CD14-positive monocyte (primary cell): ENCODE measurements at regions not wholly inside any gene's neighbourhood (a gene's known extent, or its start where the extent isn't known, plus 50 kb on each side); places are given as distances from the start of the nearest gene placed in this dataset.

ENCODE experiments used
- DNase-seq, 3 donors: peaks; one replicate each; pipeline ENCODE4 v3.0.0-alpha.2; 2011 to 2022
- H2AFZ ChIP-seq: 2 replicates; pipeline ENCODE4 v1.6.0; 2012; ENCODE audit warnings: mild to moderate bottlenecking, low read depth, low read length, inconsistent platforms; ENCODE audit not compliant: insufficient read depth, poor library complexity, severe bottlenecking
- H3K27ac ChIP-seq, 2 donors: 1 replicate in 1 of 2; 2 replicates in 1 of 2; pipeline ENCODE4 v1.5.1; 2012 to 2013; ENCODE audit warnings: low read length in 2 of 2, control low read depth in 1 of 2, inconsistent platforms in 1 of 2, low read depth in 1 of 2, mild to moderate bottlenecking in 1 of 2
- H3K27me3 ChIP-seq, 2 donors: one replicate each; pipeline versions ENCODE4 v1.6.0 to v1.6.1; 2011 to 2013; ENCODE audit warnings: low read length in 2 of 2; ENCODE audit not compliant: control insufficient read depth in 2 of 2, insufficient read depth in 2 of 2
- H3K36me3 ChIP-seq, 2 donors: replicated peaks in 1 of 2; 1 replicate in 1 of 2; 2 replicates in 1 of 2; pipeline versions ENCODE4 v1.5.1 to v1.6.1; 2012 to 2013; ENCODE audit warnings: low read length in 2 of 2, control low read depth in 1 of 2, inconsistent platforms in 1 of 2, mild to moderate bottlenecking in 1 of 2; ENCODE audit not compliant: insufficient read depth in 2 of 2, control insufficient read depth in 1 of 2
- H3K4me1 ChIP-seq, 2 donors: 1 replicate in 1 of 2; 2 replicates in 1 of 2; pipeline versions ENCODE4 v1.5.1 to v1.6.1; 2012 to 2013; ENCODE audit warnings: low read length in 2 of 2, control low read depth in 1 of 2, inconsistent platforms in 1 of 2, mild to moderate bottlenecking in 1 of 2, moderate library complexity in 1 of 2; ENCODE audit not compliant: insufficient read depth in 2 of 2, control insufficient read depth in 1 of 2
- H3K4me2 ChIP-seq: replicated peaks from 2 replicates; pipeline ENCODE3; 2012; ENCODE audit warnings: low read length, moderate library complexity, mild to moderate bottlenecking; ENCODE audit not compliant: poor library complexity, severe bottlenecking; ENCODE audit errors: extremely low read depth
- H3K4me3 ChIP-seq, 3 experiments: fragments of 200-600 bp in 1 of 3; sonication (generic) in 1 of 3; replicated peaks in 1 of 3; 1 replicate in 2 of 3; 2 replicates in 1 of 3; pipeline ENCODE4 v1.5.1; 2011 to 2013; ENCODE audit warnings: low read length in 3 of 3, mild to moderate bottlenecking in 3 of 3, control low read depth in 2 of 3, low read depth in 2 of 3, inconsistent platforms in 1 of 3, moderate library complexity in 1 of 3
- H3K79me2 ChIP-seq: 2 replicates; pipeline ENCODE4 v1.6.0; 2012; ENCODE audit warnings: mild to moderate bottlenecking, control low read depth, inconsistent platforms, low read length, moderate library complexity; ENCODE audit not compliant: insufficient read depth
- H3K9ac ChIP-seq: 2 replicates; pipeline ENCODE4 v1.6.0; 2017; ENCODE audit warnings: low read length, mild to moderate bottlenecking; ENCODE audit not compliant: insufficient read depth, poor library complexity, severe bottlenecking
- H3K9me3 ChIP-seq, 2 donors: replicated peaks in 1 of 2; 1 replicate in 1 of 2; 2 replicates in 1 of 2; pipeline versions ENCODE4 v1.5.1 to v1.6.1; 2012 to 2013; ENCODE audit warnings: low read length in 2 of 2, control low read depth in 1 of 2; ENCODE audit not compliant: control insufficient read depth in 1 of 2, insufficient read depth in 1 of 2
- H4K20me1 ChIP-seq: 2 replicates; pipeline ENCODE4 v1.6.0; 2012; ENCODE audit warnings: mild to moderate bottlenecking, low read length, control low read depth, moderate library complexity; ENCODE audit not compliant: insufficient read depth
- H3K27ac Mint-ChIP-seq, 7 donors: one replicate each; pipeline ENCODE4 v1.8.0; 2020; ENCODE audit warnings: mild to moderate bottlenecking in 7 of 7, mixed read lengths in 7 of 7, moderate library complexity in 6 of 7, inconsistent platforms in 2 of 7
- H3K27me3 Mint-ChIP-seq, 3 donors: one replicate each; pipeline ENCODE4 v1.8.0; 2021 to 2022; ENCODE audit warnings: low read depth in 3 of 3, mild to moderate bottlenecking in 3 of 3, mixed read lengths in 3 of 3, moderate library complexity in 3 of 3, inconsistent platforms in 1 of 3
- H3K36me3 Mint-ChIP-seq, 2 donors: one replicate each; pipeline ENCODE4 v1.8.0; 2020; ENCODE audit warnings: mixed read lengths in 2 of 2, inconsistent platforms in 1 of 2, mild to moderate bottlenecking in 1 of 2
- H3K4me1 Mint-ChIP-seq: one replicate; pipeline ENCODE4 v1.8.0; 2020; ENCODE audit warnings: mild to moderate bottlenecking, mixed read lengths
- H3K4me3 Mint-ChIP-seq, 2 donors: one replicate each; pipeline ENCODE4 v1.8.0; 2020; ENCODE audit warnings: mild to moderate bottlenecking in 2 of 2, mixed read lengths in 2 of 2, moderate library complexity in 1 of 2
- H3K9me3 Mint-ChIP-seq, 7 donors: one replicate each; pipeline ENCODE4 v1.8.0; 2020 to 2022; ENCODE audit warnings: mixed read lengths in 7 of 7, mild to moderate bottlenecking in 6 of 7, moderate library complexity in 6 of 7, inconsistent platforms in 2 of 7
- CTCF ChIP-seq: fragments of 200-600 bp; IDR thresholded peaks from one replicate; pipeline ENCODE4 v1.8.0; 2022; ENCODE audit warnings: antibody characterized with exemption, mild to moderate bottlenecking
- WGBS: methylation state at CpG from one replicate; pipeline ENCODE4 v1.1.5; 2013; ENCODE audit warnings: missing lambda C conversion rate; ENCODE audit not compliant: insufficient coverage; 5-methylcytosine and 5-hydroxymethylcytosine counted together
- intact Hi-C, 2 donors: fragments of 100-400 bp; cut with micrococcal nuclease; formaldehyde crosslinking; loops; one replicate each; pipeline versions ENCODE4 v1.15.0 to v1.15.1; 2023

- H3K4me3 ChIP-seq, result no peak overlapping the region
- peaks cover 0 to 8% (median 2%) of the 10 kb centered on the region in 7 donors for H3K9me3 Mint-ChIP-seq
- no peaks in the 10 kb centered on the region for H3K36me3 ChIP-seq
These were observed 712.1 kb downstream of the KCTD16 start for GRCh38 chr5:144882739-144883283.

GRCh38 chr5:144880513-144880912, 709.8 kb downstream of the KCTD16 start:
- Histone ChIP-seq H2AFZ (no peak overlapping the region), H3K4me1 (no peaks in the 10 kb centered on the region), H3K9ac (no peak overlapping the region), H3K4me3 (no peak overlapping the region), H3K9me3 (no peaks in the 10 kb centered on the region), H3K27me3 (no peaks in the 10 kb centered on the region), H3K36me3 (no peaks in the 10 kb centered on the region), H4K20me1 (no peaks in the 10 kb centered on the region), H3K4me2 (no peak overlapping the region), H3K79me2 (no peaks in the 10 kb centered on the region), H3K27ac (no peak overlapping the region)
- H3K4me1 Mint-ChIP-seq, result no peaks in the 10 kb centered on the region
- no peaks in the 10 kb centered on the region for H3K27me3 Mint-ChIP-seq
- no peak overlapping the region for H3K4me3 Mint-ChIP-seq
- no peak overlapping the region for H3K27ac Mint-ChIP-seq
- H3K36me3 Mint-ChIP-seq, result no peaks in the 10 kb centered on the region
- no peak for DNase-seq
- TF ChIP-seq CTCF, result no peak
- peaks cover 0 to 5% (median 2%) of the 10 kb centered on the region in 7 donors for H3K9me3 Mint-ChIP-seq
- 100% methylated on average over 1 of the region's 2 CpGs for WGBS
- intact Hi-C loops, result no loop called here

More at GRCh38 chr5:144882739-144883283, 712.1 kb downstream of the KCTD16 start:
- Mint-ChIP-seq H3K36me3 (no peaks in the 10 kb centered on the region), H3K4me1 (no peaks in the 10 kb centered on the region), H3K4me3 (no peak overlapping the region), H3K27ac (no peak overlapping the region), H3K27me3 (no peaks in the 10 kb centered on the region)
- Histone ChIP-seq H3K79me2 (no peaks in the 10 kb centered on the region), H3K27me3 (no peaks in the 10 kb centered on the region), H3K4me2 (no peak overlapping the region), H3K27ac (no peak overlapping the region), H3K9me3 (no peaks in the 10 kb centered on the region), H3K4me1 (no peaks in the 10 kb centered on the region), H3K9ac (no peak overlapping the region), H4K20me1 (no peaks in the 10 kb centered on the region), H2AFZ (no peak overlapping the region)
- no peak for TF ChIP-seq CTCF
- no CpG with 5 or more reads among the region's 3 CpGs for WGBS
- no peak for DNase-seq
- intact Hi-C loops, result no loop called here
